ENCODE measurements at regions not wholly inside any gene's neighbourhood (a gene's known extent, or its start where the extent isn't known, plus 50 kb on each side); places are given as distances from the start of the nearest gene placed in this dataset.
A peak's percentile ranks its signal among the peaks of the same experiment; 100 is the strongest.

GRCh38 chr7:88402529-88402928 is 95.8 kb upstream of the STEAP4 start:
- no peak for TF ChIP-seq CTCF (conservative IDR thresholded peaks at IDR 0.05; ENCODE audit: control insufficient read depth, insufficient read depth, low read depth, low read length)
- no peak overlapping the region for H3K4me3 ChIP-seq (ENCODE audit: control insufficient read depth, low read depth, low read length)
- no peak for DNase-seq (ENCODE audit: low read depth)

- peak; percentile 56 for TF ChIP-seq CTCF (conservative IDR thresholded peaks at IDR 0.05; ENCODE audit: control insufficient read depth, insufficient read depth, low read depth, low read length)
- H3K4me3 ChIP-seq (ENCODE audit: control insufficient read depth, low read depth, low read length), result no peak overlapping the region
- DNase-seq (ENCODE audit: low read depth), result peak; percentile 19
Measured at GRCh38 chr7:88401009-88401623, 94.4 kb upstream of the STEAP4 start.

- peak; percentile 56 for DNase-seq (ENCODE audit: low read depth)
- H3K4me3 ChIP-seq (ENCODE audit: control insufficient read depth, low read depth, low read length), result no peak overlapping the region
- TF ChIP-seq CTCF (conservative IDR thresholded peaks at IDR 0.05; ENCODE audit: control insufficient read depth, insufficient read depth, low read depth, low read length), result no peak
Measured at GRCh38 chr7:88399696-88400240, 93.1 kb upstream of the STEAP4 start.

- TF ChIP-seq CTCF (conservative IDR thresholded peaks at IDR 0.05; ENCODE audit: control insufficient read depth, insufficient read depth, low read depth, low read length), result no peak
- DNase-seq (ENCODE audit: low read depth), result no peak
- no peak overlapping the region for H3K4me3 ChIP-seq (ENCODE audit: control insufficient read depth, low read depth, low read length)
Measured at GRCh38 chr7:88399036-88399435, 92.3 kb upstream of the STEAP4 start.

GRCh38 chr7:88398459-88398858 is 91.8 kb upstream of the STEAP4 start:
- no peak for DNase-seq (ENCODE audit: low read depth)
- no peak overlapping the region for H3K4me3 ChIP-seq (ENCODE audit: control insufficient read depth, low read depth, low read length)
- no peak for TF ChIP-seq CTCF (conservative IDR thresholded peaks at IDR 0.05; ENCODE audit: control insufficient read depth, insufficient read depth, low read depth, low read length)

- DNase-seq (ENCODE audit: low read depth), result no peak
- no peak for TF ChIP-seq CTCF (conservative IDR thresholded peaks at IDR 0.05; ENCODE audit: control insufficient read depth, insufficient read depth, low read depth, low read length)
Measured at GRCh38 chr7:88396948-88397322, 90.2 kb upstream of the STEAP4 start.

More at GRCh38 chr7:88396948-88397322, 90.2 kb upstream of the STEAP4 start:
- H3K4me3 ChIP-seq (ENCODE audit: control insufficient read depth, low read depth, low read length), result no peak overlapping the region

Data from fibroblast of mammary gland (primary cell).